GM19372 (cell line): ENCODE measurements at regions not wholly inside any gene's neighbourhood (a gene's known extent, or its start where the extent isn't known, plus 50 kb on each side); places are given as distances from the start of the nearest gene placed in this dataset.

Experiments used
- ATAC-seq: cut with Tn5 transposase; IDR thresholded peaks from one replicate; pipeline ENCODE4 v1.9.1; 2021; ENCODE audit warnings: mild to moderate bottlenecking, low read depth, moderate library complexity; ENCODE audit not compliant: unreplicated experiment

DNA sequence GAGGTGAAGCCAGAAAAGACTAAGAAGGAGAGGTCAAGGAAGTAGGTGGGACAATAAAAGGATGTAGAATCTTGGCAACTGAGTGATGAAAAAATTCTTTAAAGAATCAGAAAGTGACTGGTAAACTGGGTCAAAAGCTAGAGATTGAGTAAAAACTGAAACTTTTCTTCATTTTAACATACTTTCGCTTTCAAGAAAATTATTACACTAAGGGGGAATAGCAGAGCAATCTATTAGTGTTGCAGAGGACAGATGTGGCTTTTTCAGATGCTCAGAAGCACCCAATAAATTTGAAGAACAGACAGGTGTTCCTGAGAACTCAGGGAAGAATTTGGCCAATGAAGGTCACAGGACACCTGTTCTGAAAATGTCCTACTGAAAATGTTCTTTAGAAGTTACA lies 805.4 kb upstream of the ALCAM start:
- ATAC-seq = no peak

DNA sequence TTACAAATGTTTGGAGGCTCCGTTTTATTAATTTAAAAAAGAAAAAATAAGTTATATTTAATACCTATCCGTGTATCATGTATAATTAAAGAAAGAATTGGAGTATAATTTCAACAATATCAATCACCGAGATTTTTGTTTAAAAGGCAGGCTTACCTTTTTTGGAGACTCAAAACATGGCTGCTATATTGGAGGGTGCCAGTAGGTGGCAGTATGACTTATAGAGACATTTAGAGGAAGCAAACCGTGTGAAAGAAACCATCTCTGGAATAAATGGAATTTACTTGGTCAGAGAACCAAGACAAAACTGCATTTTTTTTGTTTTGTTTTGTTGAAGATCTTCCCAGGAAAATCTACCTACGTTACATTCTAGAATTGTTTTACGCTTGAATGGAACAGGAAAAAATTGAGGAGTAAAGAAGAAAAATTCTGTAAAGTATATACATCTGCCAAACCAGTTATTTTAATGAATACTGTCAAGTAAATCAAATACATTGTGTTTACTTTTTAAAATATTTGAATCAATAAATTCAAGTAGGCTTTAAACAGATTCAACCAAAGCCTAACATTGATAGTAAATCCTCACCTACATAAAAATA lies 802.6 kb upstream of the ALCAM start:
- no peak for ATAC-seq

DNA sequence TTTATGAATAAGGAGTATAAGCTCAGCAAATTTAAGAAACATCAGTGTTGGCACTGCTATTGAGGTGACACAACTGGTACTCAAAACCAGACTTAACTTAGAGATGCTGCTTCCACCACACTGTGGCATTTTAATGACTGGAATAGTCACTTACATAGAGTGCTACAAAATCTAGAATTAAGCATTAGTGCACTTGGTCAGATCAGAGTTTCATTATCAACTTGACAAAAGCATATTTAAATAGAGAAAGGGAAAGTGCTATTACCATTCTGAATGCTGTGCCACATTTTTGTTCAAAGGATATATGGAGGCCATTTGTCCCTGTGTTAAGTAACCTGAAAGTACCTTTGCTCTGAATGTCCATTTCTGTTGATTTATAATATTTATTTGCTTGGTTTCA lies 800.7 kb upstream of the ALCAM start:
- ATAC-seq = no peak

DNA sequence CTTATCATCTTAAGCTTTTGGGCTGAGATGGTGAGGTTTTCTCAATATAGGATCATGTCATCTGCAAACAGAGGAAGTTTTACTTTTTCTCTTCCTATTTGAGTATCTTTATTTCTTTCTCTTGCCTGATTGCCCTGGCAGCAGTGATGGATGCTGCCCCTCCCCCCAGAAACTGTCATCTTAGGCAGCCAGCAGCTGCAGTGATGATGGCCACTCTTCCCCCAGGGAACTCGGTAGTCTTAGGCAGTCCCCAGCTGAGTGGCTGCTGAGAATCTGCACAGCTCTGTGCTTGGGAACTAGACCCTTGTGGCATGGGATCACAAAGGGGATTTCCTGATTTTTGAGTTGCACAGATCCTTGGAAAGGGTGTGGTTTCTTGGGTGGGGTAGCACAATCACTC lies 791.1 kb upstream of the ALCAM start:
- no peak for ATAC-seq

DNA sequence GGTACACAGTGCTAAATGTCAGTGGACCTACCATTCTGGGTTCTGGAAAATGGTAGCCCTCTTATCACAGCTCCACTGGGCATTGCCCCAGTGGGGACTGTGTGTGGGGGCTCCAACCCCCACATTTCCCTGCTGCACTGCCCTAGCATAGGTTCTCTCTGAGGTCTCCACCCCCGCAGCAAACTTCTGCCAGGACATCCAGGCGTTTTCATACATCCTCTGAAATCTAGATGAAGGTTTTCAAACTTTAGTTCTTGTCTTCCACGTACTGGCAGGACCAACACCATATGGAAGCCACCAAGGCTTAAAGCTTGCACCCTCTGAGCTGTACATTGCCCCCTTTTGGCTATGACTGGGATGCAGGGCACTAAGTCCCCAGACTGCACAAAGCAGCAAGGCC lies 788.2 kb upstream of the ALCAM start:
- no peak for ATAC-seq

DNA sequence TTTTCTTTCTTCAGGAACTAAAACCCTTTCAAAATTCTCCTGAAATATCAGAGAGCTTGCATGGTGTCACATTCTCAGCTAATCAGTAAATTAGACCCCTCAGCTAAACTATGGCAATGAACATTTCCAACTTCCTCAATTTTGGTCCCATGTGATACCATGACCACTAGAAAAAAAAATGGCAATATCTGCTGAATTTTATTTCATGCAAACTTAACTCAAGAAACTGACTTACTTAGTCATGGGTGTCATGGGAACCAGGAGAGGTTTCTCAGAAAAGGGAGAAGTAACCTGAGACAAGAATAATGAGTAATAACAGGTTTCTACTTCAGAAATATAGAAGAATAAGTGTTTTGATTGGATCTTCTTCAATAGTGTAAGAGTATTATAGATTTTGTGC lies 784.6 kb upstream of the ALCAM start:
- no peak for ATAC-seq

DNA sequence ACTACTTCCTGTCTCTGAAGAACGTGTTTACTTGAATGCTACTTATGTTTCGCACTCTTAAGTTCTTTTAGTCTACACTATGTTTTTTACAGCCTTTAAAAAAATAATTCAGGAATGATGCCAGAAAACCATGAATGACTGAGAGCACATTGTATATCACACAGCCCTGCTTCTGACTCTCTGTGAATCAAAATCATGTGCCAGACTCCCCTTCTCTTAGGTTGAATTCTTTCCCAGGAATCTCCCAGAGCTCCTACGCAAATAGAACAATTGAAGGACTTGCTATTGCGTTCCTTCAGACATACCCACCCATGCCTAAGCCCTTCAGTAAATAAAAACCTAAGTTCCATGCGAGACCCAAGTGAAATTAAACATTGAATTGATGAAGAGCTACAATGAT lies 782.0 kb upstream of the ALCAM start:
- no peak for ATAC-seq

DNA sequence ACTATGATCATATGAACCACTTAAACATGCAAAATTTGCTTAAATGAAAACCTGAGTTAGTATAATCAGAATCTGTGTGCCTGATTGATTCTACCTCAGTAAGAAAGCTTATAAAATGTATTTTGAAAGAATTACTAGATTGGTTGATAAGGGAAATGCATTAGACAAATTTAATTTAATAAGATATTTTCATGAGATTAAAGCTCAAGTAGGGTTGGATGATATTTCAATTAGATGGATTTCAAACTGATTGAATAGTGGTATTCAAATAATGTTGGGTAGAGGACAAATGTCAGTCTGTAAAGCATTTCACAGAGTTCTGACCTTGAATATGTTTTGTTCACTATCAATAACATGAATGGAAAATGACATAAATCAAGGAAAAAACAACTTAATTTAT lies 780.4 kb upstream of the ALCAM start:
- ATAC-seq = no peak

DNA sequence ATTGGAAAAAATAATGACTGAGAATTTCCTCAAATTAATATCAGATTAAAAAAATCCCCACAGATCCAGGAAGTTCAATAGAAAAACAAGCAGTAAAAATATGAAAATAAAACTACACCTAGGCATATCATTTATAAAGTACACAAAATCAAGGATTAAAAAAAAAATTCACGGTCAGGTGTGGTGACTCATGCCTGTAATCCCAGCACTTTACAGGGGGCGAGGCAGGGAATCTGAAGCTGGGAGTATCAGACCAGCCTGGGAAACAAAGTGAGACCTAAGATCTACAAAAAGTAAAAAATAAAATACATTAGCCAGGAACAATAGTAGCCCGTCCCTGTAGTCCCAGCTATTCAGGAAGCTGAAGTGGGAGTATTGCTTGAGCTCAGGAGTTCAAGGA lies 778.3 kb upstream of the ALCAM start:
- no peak for ATAC-seq

DNA sequence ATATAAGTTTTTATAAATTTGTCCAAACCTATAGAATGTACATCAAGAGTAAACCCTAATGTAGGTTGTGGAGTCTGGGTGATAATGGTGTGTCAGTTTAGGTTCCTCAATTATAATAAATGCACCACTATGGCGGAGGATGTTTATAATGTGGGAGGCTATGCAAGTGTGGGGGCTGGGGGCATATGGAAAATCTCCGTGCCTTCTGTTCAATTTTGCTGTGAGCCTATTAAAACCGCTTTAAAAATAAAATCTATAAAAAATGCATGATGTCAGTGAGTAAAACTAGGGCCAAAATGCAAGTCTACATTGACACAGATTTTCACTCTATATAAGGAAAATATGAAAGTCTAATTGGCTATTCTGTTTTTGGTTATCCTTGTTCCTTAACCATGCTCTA lies 774.9 kb upstream of the ALCAM start:
- no peak for ATAC-seq

DNA sequence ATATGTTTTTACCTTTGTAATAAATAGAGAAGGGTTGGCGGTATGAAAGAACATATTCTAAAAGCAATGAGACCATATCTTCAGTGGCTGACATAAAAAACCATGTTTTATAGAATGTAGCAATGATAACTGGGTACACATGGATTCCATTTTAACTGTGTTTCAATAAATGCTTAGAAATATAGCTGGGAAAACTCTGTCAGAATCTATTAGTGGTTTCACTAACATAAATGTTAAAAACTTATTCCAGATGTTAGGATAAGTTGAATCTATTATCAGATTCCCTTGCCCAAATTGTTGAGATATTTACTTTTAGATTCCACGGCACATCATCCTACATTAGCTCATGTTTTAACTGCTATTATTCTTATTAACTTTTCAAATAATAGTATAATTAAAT lies 772.2 kb upstream of the ALCAM start:
- ATAC-seq = no peak

DNA sequence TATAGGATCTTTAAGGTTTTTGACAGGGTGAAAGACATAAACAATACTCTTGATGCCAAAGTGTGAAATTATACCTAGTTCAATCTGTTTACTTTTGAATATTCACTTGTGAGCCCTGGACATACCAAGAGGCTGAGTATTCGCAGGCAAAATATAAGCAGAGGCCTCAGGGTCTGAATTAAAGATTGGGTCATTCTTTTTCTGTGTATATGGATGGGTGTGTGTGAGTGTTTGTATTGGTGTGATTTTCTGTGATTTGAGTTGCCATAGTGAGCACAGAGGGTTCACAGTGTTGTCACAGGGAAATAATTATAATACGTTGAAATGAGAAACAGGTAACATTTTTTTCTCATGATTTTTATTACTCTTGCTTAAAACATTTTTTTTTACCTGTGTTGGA lies 770.7 kb upstream of the ALCAM start:
- ATAC-seq = no peak

DNA sequence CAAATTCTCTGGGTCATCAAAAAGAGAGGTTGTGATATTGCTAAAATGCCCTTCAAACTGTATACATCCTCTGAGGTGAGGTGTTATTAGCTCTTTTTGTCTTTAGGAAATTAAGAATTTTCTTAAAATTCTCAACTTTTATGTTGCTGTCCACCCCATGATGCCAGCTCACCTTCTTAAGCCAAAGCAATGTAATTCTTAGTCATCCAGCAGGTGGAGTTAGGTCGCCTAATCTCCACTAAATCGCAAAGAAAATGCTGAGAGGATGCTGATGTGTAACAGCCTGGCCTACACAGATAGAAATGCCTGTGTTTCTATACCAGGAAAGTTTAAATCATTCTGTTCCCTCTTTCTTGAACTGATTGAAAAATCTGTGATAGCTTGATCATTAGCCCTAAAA lies 770.2 kb upstream of the ALCAM start:
- ATAC-seq = peak; percentile 92

DNA sequence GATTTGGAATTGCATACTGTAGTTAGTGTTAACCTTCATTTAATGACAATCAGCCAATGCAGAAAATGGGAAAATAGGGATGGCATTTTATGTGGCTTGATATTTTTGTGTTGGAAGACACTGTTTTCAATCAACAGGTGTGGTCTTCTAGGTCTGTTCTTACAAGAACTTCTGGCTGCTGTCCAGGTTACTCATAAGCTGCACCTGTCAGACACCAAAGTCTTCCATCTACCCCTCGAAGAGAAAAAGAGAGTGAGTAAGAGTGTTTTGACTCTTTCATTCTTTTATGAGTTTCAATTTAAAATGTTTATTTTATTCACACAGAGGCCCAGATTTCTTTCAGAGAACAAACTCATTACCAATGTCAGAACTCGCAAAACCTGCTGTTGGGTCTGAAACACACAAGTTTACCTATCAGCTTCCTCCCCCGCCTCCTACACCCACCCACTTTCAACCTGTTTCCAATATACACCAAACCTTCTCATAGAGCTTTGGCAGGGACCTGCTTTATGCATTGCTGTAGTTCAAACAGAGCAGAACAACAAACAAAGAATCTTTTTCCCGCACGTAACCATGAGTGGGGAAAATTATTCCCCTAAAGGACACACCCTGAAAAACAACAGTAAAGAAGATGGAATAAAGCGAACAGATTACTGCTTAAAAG lies 767.7 kb upstream of the ALCAM start:
- ATAC-seq = no peak

DNA sequence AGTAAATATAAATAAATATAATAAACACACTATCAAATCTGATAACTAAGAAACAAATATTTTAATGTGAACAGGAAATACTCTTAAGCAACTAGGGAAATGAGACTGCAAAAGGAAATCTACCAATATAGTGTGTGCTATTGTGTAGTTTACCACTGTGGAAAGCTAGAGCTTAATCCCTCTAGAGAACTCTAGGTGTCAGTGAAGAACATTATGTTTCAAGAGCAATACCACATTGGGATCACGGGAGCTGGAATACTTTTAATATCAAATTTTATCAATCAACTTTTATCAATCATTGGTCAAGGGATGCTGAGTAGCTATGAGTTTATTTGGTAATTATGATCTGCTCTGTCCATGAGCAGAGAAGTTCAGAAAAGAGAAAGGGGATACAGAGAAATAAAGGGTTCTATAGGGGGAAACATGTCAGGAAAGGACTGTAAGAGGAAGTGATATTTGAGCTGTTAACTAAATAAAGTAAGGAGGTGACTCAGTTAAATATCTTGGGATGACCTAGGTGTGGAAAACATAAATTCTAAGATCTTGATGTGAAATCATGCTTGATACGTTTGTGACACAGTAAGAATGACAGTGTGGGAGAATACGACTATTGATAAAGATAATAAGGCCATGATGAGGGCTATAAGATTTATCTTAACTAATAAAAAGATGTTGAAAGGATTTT lies 762.2 kb upstream of the ALCAM start:
- no peak for ATAC-seq

DNA sequence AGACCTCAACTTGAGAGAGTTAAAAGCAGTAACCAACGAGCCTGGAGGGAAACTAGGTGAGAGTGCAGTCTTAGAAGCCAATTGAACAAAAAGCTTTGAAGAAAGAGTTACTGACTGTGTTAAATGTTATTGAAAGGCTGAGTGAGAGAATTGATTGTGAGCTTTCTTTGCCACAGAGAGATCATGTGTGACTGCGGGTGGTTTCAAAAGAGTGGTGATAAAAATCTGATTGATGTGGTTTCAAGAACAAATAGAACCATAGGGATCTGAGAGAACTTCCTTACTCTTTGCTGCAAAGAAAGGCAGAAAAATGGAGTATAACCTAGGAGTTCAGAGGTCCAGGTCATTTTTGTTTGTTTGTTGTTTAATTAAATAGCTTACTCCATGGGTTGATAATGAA lies 759.9 kb upstream of the ALCAM start:
- no peak for ATAC-seq

DNA sequence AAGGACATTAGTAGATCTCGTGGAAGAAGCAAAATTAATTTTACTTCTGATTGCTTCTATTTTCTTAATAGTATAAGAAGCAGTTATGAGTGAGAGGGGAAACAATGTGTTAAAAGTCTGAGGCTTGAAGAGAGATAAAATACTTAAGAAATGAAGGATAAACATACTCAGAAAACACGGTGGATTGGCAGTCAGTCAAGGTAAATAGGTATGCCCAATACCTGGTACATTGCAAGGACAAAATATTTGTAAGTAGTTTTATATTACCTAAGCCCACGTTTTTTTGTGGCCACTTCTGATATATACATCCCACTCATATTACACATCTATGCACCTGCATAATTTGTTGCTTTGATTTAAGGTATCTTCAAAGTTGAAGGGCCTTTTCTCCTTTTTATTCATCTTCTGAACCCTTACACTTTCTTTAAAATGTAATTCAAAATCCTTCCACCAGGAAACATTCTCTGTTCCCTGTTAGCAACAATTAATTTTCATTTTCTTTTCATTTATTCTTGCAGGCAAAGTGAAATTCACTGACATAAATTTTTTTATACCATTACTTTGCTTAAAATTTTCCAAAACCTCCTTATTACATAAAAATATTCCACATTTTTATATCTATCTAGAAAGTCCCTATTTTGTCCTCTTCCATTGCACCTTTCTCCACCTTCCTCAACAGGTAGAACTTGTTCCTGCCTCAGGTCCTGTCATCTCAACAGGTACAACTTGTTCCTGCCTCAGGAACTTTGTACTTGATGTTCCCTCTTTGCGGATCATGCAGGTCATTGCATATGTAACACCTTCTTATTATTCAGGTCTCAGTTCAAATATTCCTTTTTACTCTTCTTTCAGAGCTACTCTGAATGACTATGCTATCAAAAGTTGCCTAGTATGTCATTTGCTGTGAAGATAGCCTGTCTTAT lies 755.7 kb upstream of the ALCAM start:
- no peak for ATAC-seq

DNA sequence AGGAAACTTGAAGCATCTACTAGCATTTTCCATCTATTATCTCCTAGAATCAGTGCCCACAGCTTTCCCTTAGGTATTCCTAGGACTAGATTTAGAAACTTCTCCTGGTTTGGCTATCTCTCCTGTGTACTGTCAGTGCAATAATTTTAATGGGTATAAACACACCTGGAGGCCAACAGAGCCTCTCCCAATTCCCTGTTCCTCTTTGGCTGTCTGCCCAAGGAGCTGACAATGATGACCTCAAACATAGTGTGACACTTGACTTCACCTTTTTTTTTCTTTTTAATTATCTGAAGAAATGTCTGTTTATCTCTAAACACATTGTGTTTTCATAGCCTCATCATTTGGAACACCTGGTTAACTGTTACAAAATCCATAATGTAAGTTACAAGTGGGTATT lies 754.5 kb upstream of the ALCAM start:
- no peak for ATAC-seq

DNA sequence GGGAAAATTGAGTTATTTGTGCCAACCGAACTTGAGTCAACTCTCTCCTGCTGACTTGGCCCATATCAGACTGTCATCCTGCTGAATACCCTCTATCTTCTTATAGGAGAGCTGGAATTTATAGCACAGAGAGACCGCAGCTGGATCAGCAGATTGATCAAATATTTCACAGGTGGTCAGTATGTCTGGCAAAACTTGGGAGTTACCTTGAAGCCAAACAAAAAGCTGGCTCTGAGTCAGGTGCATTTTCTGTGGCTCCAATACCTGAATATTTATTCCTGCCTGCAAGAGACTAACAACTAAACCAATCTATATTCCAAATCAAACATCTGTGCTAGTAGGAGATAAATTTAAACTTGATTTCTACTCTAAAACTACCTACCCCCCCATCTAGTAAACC lies 752.1 kb upstream of the ALCAM start:
- ATAC-seq = no peak

DNA sequence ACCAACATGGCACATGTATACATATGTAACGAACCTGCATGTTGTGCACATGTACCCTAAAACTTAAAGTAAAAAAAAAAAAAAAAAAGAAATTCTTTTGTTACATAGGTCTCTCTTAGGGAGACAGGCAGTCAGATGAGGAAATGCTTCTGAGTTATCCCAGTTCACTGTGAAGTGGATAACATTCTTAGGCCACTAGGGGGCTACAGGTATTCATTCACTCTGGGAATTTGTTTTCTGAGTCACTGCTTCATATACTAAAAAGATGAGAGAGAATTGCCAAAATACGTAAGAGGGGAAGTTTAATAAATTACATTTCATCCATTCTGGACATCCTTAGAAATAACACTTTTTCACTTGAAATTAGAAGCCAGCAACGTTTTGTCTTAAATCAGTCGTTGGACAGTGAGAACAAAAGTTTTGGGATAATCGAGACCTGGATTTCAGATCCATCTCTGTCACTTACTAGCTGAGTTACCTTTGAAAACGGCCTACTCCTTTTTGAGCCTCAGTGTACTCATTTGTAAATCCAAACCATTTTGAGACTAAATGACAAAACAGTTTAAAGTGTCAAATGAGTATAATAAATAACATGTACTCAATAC lies 738.4 kb upstream of the ALCAM start:
- peak; percentile 77 for ATAC-seq

DNA sequence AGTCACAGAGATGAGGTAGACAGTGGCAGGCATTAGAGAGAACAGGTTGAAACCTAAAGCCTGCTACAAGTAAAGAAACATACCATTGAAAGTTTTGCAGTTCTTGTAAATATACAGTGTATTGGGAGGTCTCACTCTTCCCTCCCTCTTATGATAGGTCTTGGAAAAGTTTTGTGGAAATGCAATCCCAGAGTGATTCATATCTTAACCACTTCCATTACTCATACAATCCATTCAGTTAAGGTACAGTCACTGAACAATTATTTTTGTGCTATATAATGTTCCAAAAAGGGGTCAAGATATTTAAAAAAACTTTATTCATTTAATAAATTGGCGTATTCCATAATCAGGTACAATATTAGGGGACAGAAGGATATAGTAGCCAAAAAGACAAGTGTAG lies 737.7 kb upstream of the ALCAM start:
- ATAC-seq = no peak
